ENCODE measurements at regions not wholly inside any gene's neighbourhood (a gene's known extent, or its start where the extent isn't known, plus 50 kb on each side); places are given as distances from the start of the nearest gene placed in this dataset.

DNA sequence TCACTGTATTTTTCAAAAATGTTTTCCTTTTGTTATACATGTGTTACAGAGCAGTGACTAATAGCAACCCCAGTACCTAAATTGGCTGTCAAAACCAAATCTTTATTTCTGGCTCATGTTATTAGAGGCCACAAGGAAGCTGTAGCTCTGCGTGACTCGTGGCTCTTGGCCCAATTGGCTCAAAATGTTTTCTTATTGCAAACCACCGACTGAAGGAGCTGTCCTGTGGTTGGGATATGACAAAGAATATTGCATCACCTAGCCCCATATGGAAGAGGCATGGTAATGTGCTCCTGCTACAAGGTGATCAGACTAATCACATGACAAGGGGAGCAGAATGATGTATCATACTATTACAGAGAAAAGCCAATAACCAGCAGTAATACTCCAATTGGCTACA is 1058.5 kb downstream of the CBLN2 start:
- no peak overlapping the region for H3K27ac Mint-ChIP-seq
- TF ChIP-seq, protein P1, sequence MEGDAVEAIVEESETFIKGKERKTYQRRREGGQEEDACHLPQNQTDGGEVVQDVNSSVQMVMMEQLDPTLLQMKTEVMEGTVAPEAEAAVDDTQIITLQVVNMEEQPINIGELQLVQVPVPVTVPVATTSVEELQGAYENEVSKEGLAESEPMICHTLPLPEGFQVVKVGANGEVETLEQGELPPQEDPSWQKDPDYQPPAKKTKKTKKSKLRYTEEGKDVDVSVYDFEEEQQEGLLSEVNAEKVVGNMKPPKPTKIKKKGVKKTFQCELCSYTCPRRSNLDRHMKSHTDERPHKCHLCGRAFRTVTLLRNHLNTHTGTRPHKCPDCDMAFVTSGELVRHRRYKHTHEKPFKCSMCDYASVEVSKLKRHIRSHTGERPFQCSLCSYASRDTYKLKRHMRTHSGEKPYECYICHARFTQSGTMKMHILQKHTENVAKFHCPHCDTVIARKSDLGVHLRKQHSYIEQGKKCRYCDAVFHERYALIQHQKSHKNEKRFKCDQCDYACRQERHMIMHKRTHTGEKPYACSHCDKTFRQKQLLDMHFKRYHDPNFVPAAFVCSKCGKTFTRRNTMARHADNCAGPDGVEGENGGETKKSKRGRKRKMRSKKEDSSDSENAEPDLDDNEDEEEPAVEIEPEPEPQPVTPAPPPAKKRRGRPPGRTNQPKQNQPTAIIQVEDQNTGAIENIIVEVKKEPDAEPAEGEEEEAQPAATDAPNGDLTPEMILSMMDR (IDR thresholded peaks at IDR 0.05; ENCODE audit: unreplicated experiment): no peak
- DNase-seq (ENCODE audit: low spot score, unreplicated experiment): no peak
- H3K4me3 Mint-ChIP-seq (ENCODE audit: low read depth): no peak overlapping the region
- H3K9me3 Mint-ChIP-seq (ENCODE audit: low read depth): peaks cover 4% of the 10 kb centered on the region
- no peaks in the 10 kb centered on the region for H3K27me3 Mint-ChIP-seq
- H3K36me3 Mint-ChIP-seq (ENCODE audit: insufficient read depth): no peaks in the 10 kb centered on the region
- H3K4me1 Mint-ChIP-seq (ENCODE audit: low read depth): no peaks in the 10 kb centered on the region

DNA sequence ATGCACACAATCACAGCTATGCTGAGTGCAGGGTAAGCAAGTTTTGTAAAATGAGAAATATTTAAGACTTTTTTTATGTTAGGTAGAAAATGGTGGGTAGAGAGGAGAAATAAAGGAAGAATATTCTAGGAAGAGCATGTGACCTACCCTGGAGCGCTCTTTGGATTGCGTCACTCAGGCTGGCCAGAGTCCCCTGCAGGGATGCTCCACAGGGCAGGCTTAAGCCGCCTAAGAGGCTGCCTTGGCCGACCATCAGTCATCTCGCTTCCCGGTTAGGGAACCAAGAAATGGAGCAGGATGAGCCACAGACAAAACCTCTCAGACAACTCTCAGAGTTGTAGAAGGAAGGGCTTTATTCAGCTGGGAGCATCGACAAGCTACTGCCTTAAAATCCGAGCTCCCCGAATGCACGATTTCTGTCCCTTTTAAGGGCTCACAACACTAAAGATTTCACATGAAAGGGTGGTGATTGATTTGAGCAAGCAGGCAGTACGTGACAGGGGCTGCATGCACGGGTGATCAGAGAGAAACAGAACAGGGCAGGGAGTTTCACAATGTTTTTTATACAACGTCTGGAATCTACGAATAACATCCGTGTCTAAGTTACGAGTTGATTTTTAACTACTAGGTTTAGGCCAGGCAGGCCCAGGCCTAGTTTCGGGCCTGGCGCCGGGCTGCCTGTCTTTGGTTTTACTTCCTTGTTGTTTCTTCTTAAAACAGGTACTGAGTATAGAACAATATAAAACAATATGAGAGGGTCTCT is 1072.0 kb downstream of the CBLN2 start:
- H3K4me3 Mint-ChIP-seq (ENCODE audit: low read depth): no peak overlapping the region
- H3K9me3 Mint-ChIP-seq (ENCODE audit: low read depth): peaks cover 8% of the 10 kb centered on the region
- H3K27me3 Mint-ChIP-seq: no peaks in the 10 kb centered on the region
- H3K4me1 Mint-ChIP-seq (ENCODE audit: low read depth): no peaks in the 10 kb centered on the region
- no peak overlapping the region for H3K27ac Mint-ChIP-seq
- no peak for DNase-seq (ENCODE audit: low spot score, unreplicated experiment)
- TF ChIP-seq, protein P1 (IDR thresholded peaks at IDR 0.05; ENCODE audit: unreplicated experiment): no peak
- H3K36me3 Mint-ChIP-seq (ENCODE audit: insufficient read depth): no peaks in the 10 kb centered on the region

DNA sequence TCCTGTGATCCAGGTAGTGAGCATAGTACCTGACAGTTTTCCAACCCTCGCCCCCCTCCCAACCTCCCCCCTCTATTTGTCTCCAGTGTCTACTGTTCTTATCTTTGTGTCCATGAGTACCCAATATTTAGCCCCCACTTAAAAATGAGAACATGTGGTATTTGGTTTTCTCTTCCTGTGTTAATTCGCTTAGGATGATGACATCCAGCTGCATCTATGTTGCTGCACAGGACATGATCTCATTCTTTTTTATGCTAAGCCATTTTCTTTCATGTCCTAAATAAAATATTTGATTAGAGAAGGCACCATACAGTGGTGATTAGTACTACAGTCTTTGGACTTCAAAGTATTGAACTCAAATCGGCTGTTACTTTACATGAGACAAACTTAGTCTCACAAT is 1087.9 kb downstream of the CBLN2 start:
- peaks cover 2% of the 10 kb centered on the region for H3K27me3 Mint-ChIP-seq
- TF ChIP-seq, protein P1 (IDR thresholded peaks at IDR 0.05; ENCODE audit: unreplicated experiment): no peak
- H3K4me3 Mint-ChIP-seq (ENCODE audit: low read depth): no peak overlapping the region
- no peaks in the 10 kb centered on the region for H3K9me3 Mint-ChIP-seq (ENCODE audit: low read depth)
- H3K27ac Mint-ChIP-seq: no peak overlapping the region
- no peaks in the 10 kb centered on the region for H3K4me1 Mint-ChIP-seq (ENCODE audit: low read depth)
- no peaks in the 10 kb centered on the region for H3K36me3 Mint-ChIP-seq (ENCODE audit: insufficient read depth)
- no peak for DNase-seq (ENCODE audit: low spot score, unreplicated experiment)

DNA sequence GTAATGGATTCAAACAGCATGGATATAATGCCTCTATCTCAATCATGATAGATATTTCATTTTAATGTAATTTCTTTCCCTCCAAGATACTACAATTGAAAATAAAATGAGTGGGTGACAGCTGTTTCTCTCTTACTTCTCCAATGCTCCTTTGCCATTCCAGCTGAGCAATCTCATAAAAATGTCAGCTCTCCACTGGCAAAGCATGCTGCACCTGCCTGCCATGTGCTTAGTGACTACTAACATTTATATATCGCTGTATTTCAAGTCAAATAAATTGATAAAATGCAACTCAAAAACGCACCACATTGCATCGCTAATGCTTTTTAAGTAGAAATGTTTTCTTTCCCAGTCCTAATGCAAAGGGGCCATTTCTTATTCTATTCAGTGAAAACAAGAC is 1093.9 kb downstream of the CBLN2 start:
- H3K9me3 Mint-ChIP-seq (ENCODE audit: low read depth): peaks cover 3% of the 10 kb centered on the region
- no peak overlapping the region for H3K4me3 Mint-ChIP-seq (ENCODE audit: low read depth)
- peaks cover 5% of the 10 kb centered on the region for H3K4me1 Mint-ChIP-seq (ENCODE audit: low read depth)
- H3K27me3 Mint-ChIP-seq: peaks cover 4% of the 10 kb centered on the region
- no peak overlapping the region for H3K27ac Mint-ChIP-seq
- no peak for DNase-seq (ENCODE audit: low spot score, unreplicated experiment)
- no peaks in the 10 kb centered on the region for H3K36me3 Mint-ChIP-seq (ENCODE audit: insufficient read depth)
- TF ChIP-seq, protein P1 (IDR thresholded peaks at IDR 0.05; ENCODE audit: unreplicated experiment): no peak

DNA sequence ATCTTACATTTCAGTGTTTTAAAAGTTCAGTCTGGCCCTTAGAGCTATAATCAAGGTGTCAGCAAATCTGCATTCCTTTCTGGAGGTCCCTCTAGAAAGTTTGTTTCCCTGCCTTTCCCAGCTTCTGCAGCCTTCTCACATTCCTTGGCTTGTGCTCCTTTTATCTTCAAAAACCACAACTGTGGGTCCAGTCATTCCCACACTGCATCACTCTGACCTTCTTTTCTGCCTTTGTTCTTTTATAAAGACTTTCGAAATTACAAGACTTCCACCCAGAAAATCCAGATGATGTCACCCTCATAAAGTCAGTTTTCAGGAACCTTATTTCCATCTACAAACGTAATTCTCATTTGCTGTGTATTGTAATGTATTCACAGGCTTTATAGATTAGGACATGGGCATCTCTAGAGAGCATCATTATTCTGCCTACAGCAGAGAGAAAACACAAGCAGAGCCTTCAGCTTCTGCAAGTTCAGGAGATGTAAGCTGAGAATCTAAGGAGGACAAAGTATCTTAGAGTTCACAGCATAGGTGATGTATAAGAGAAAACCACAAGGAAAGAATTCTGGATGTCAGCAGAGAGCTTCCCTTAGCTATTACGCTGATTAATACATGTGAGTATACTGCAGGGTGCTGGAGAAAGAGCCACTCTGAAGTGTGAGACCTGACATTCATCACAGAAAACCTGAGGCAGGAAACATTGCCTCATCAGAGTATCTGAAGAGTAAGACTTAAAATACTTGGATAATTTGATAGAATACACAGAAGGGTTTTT is 1100.2 kb downstream of the CBLN2 start:
- Mint-ChIP-seq H3K4me1 (ENCODE audit: low read depth) (peaks cover 10% of the 10 kb centered on the region), H3K9me3 (ENCODE audit: low read depth) (peaks cover 3% of the 10 kb centered on the region), H3K36me3 (ENCODE audit: insufficient read depth) (no peaks in the 10 kb centered on the region), H3K4me3 (ENCODE audit: low read depth) (no peak overlapping the region), H3K27me3 (peaks cover 7% of the 10 kb centered on the region), H3K27ac (no peak overlapping the region)
- TF ChIP-seq, protein P1 (IDR thresholded peaks at IDR 0.05; ENCODE audit: unreplicated experiment): no peak
- no peak for DNase-seq (ENCODE audit: low spot score, unreplicated experiment)
